ENCODE measurements at regions not wholly inside any gene's neighbourhood (a gene's known extent, or its start where the extent isn't known, plus 50 kb on each side); places are given as distances from the start of the nearest gene placed in this dataset.

- TF ChIP-seq CTCF (IDR thresholded peaks at IDR 0.05; ENCODE audit: control extremely low read depth, extremely low read depth, low read depth, missing control alignments) = no peak
- no peak for DNase-seq (ENCODE audit: extremely low spot score)
- ChIA-PET CTCF (interaction anchor here (1.5 kb wide), 1 partner anchor 9 kb away, joined by 6 read pairs; no protein-coding TSS in a partner anchor), POLR2A (no interaction called here)
Measured at GRCh38 chr9:86807367-86807976, 139.8 kb downstream of the GAS1 start.

- no peak for TF ChIP-seq CTCF (IDR thresholded peaks at IDR 0.05; ENCODE audit: control extremely low read depth, extremely low read depth, low read depth, missing control alignments)
- DNase-seq (ENCODE audit: extremely low spot score) = no peak
- CTCF ChIA-PET = no interaction called here
- POLR2A ChIA-PET = no interaction called here
Measured at GRCh38 chr9:86804011-86804410, 143.3 kb downstream of the GAS1 start.

- ChIA-PET POLR2A (no interaction called here), CTCF (no interaction called here)
Measured at GRCh38 chr9:86802900-86803673, 144.2 kb downstream of the GAS1 start.

DNA sequence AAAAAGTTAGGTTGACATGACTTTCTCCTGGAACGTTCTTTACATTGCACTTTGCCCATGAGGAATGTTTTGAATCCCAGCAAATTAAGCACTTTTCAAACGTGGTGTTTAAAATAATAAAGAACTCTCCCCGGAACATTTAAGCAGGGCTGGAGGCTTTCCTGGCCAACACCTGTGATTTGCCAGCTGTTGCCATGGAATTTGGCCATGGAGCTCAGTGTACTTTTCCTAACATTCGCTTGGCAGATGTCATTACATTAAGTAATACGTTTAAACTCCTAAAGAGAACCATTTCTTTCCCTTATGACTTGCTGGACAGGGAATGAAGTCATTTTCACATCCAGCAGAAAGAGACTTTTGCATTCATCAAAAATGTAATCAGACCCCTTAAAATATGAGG is 146.1 kb downstream of the GAS1 start:
- no peak for TF ChIP-seq CTCF (IDR thresholded peaks at IDR 0.05; ENCODE audit: control extremely low read depth, extremely low read depth, low read depth, missing control alignments)
- ChIA-PET CTCF (no interaction called here), POLR2A (no interaction called here)
- DNase-seq (ENCODE audit: extremely low spot score) = no peak

More at GRCh38 chr9:86802900-86803673, 144.2 kb downstream of the GAS1 start:
- TF ChIP-seq CTCF (IDR thresholded peaks at IDR 0.05; ENCODE audit: control extremely low read depth, extremely low read depth, low read depth, missing control alignments) = no peak
- DNase-seq (ENCODE audit: extremely low spot score) = no peak

DNA sequence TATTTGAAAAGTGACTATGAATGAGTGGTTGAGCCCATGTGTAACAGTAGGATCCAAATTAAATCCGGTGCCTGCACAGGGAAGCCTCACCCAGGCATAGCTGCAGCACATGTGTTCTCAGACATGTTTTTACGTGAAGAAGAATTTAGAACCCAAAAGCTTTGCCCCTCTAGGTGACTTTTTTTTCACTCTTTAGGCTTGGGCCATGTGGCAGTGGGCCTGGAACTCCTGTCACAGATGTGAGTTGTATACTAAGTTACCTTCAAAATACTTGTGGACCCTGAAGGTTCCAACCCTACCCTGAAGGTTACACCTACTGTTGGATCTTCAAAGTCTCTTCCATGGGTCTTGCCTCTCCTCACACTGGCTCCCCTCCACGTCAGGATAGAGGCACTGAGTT is 146.6 kb downstream of the GAS1 start:
- CTCF ChIA-PET = interaction anchor here (1.7 kb wide), 1 partner anchor 34 kb away, joined by 3 read pairs; no protein-coding TSS in a partner anchor
- POLR2A ChIA-PET = no interaction called here

DNA sequence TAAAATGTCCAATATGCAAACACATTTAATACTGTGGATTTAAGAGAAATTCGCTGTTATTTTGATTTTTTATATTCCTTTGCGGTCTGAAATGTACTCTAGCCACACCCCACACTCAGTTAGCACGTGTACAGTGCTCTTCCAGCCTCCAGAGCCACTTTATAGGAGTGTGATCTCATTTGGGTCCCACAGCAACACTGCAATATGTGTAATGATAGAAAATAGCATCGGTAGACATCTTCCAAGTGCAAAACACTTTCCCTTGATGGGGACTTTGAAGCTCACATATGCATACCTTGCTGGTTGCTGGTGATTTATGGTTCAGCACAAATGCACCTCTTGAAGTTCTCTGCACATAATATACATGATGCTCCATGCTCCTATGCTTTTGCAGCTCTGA is 148.3 kb downstream of the GAS1 start:
- TF ChIP-seq CTCF (IDR thresholded peaks at IDR 0.05; ENCODE audit: control extremely low read depth, extremely low read depth, low read depth, missing control alignments) = no peak
- CTCF ChIA-PET = interaction anchor here (1.0 to 1.9 kb wide), 2 partner anchors 9 to 11 kb away, joined by 3 to 6 read pairs; no protein-coding TSS in a partner anchor
- POLR2A ChIA-PET = no interaction called here
- DNase-seq (ENCODE audit: extremely low spot score) = no peak

More for the DNA sequence above, 146.6 kb downstream of the GAS1 start:
- no peak for TF ChIP-seq CTCF (IDR thresholded peaks at IDR 0.05; ENCODE audit: control extremely low read depth, extremely low read depth, low read depth, missing control alignments)
- no peak for DNase-seq (ENCODE audit: extremely low spot score)

Measured in GM10248 (cell line).